ENCODE measurements at regions not wholly inside any gene's neighbourhood (a gene's known extent, or its start where the extent isn't known, plus 50 kb on each side); places are given as distances from the start of the nearest gene placed in this dataset.

DNA sequence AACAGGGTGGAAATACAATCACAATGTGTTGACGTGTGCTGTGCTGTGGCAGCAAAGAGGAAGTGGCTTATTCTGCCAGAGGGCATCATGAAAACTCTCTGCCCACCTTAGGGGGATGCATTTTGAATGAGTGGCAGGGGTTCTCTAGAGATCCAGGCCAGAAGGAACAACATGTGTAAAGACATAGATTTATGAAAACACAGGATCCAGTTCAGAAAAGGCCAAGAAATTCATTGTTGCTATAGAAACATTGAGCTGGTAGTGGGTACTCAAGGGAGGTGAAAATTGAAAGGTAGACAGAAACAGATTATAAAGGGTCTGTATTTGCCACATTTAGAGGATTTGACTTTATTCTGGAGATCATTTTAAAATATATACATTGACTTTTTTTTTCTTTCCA lies 417.7 kb downstream of the ENC1 start:
- CTCF ChIA-PET (ENCODE audit: partially characterized antibody): interaction anchor here (1.2 to 2.9 kb wide), 2 partner anchors 10 to 87 kb away, joined by 3 to 20 read pairs; no protein-coding TSS in a partner anchor

More for the DNA sequence above, 417.7 kb downstream of the ENC1 start:
- 91% methylated on average over 1 of the region's 1 CpG; no CpG with 5 or more reads in 1 of the 2 experiments for WGBS, 2 experiments (ENCODE audit: extremely low coverage in 1 of 2, insufficient coverage in 1 of 2, insufficient read length in 1 of 2, insufficient replicate concordance in 2 of 2, low coverage in 1 of 2, low lambda C conversion rate in 2 of 2, missing lambda C conversion rate in 1 of 2)
- peaks cover 16 to 18% of the 10 kb centered on the region in 2 experiments; a peak in 3 of 4 replicates for H3K9me3 ChIP-seq (ENCODE audit: insufficient read depth in 2 of 2, low read depth in 1 of 2, low read length in 1 of 2)
- H2AFZ ChIP-seq (ENCODE audit: low read length): no peak overlapping the region
- no peak for TF ChIP-seq CHD1 (IDR thresholded peaks at IDR 0.05; ENCODE audit: low read depth, low read length)
- TF ChIP-seq YY1 (IDR thresholded peaks at IDR 0.05; ENCODE audit: low read depth, low read length): no peak
- no peak for TF ChIP-seq TAF7 (optimal IDR thresholded peaks at IDR 0.05; ENCODE audit: borderline replicate concordance, low read depth, low read length)
- TF ChIP-seq POLR2A (IDR thresholded peaks at IDR 0.05; ENCODE audit: control extremely low read depth in 1 of 2, low read depth in 2 of 2, low read length in 2 of 2): no peak
- no peak for TF ChIP-seq EZH2 (IDR thresholded peaks at IDR 0.05; ENCODE audit: low read depth, low read length, severe bottlenecking)
- TF ChIP-seq EP300 (IDR thresholded peaks at IDR 0.05; ENCODE audit: borderline replicate concordance in 1 of 2, low read depth in 2 of 2, low read length in 2 of 2): no peak
- no peak for TF ChIP-seq RNF2 (IDR thresholded peaks at IDR 0.05; ENCODE audit: borderline replicate concordance, low read depth, low read length, missing control alignments, poor library complexity, severe bottlenecking)
- FAIRE-seq: no peak
- no peak overlapping the region for H3K9ac ChIP-seq (replicated peaks in 1 of 4; ENCODE audit: extremely low read depth in 1 of 4, low read depth in 3 of 4, low read length in 3 of 4)
- H3K4me1 ChIP-seq (replicated peaks in 1 of 4; ENCODE audit: control insufficient read depth in 3 of 4, insufficient read depth in 4 of 4, low read length in 3 of 4): no peaks in the 10 kb centered on the region
- DNase-seq (ENCODE audit: low read depth in 1 of 2, low spot score in 2 of 2): no peak
- no peaks in the 10 kb centered on the region for H3K79me2 ChIP-seq (ENCODE audit: control insufficient read depth in 1 of 2, insufficient read depth in 2 of 2, low read length in 2 of 2)
- H2BK20ac ChIP-seq (ENCODE audit: low read length): no peak overlapping the region
- H3K36me3 ChIP-seq (ENCODE audit: control insufficient read depth in 2 of 4, insufficient read depth in 4 of 4, low read length in 3 of 4): no peaks in the 10 kb centered on the region
- no peak overlapping the region for H2BK12ac ChIP-seq (ENCODE audit: low read depth, low read length)
- H3K23ac ChIP-seq (ENCODE audit: insufficient read length): no peak overlapping the region
- no peak overlapping the region for H3K4ac ChIP-seq (replicated peaks; ENCODE audit: insufficient read length, low read depth, low read length)
- POLR2A ChIA-PET (ENCODE audit: partially characterized antibody): no interaction called here
- H2BK5ac ChIP-seq (ENCODE audit: low read depth, low read length): no peak overlapping the region
- no peak overlapping the region for H2BK120ac ChIP-seq (replicated peaks; ENCODE audit: low read depth, low read length)
- H3K56ac ChIP-seq (replicated peaks; ENCODE audit: insufficient read length, low read depth, low read length): no peak overlapping the region
- peaks cover 4% of the 10 kb centered on the region; the same call in 1 of the 2 replicates for H3K23me2 ChIP-seq (ENCODE audit: low read depth, low read length)
- no peak overlapping the region for H4K8ac ChIP-seq (ENCODE audit: extremely low read depth, insufficient read depth, low read length)
- H4K91ac ChIP-seq (replicated peaks; ENCODE audit: insufficient read length, low read length): no peak overlapping the region
- H3K4me3 ChIP-seq (ENCODE audit: extremely low read depth in 1 of 4, insufficient read depth in 2 of 4, low read depth in 3 of 4, low read length in 4 of 4): no peak overlapping the region
- no peak overlapping the region for H4K5ac ChIP-seq (ENCODE audit: insufficient read length, low read depth, low read length)
- no peak overlapping the region for H3K4me2 ChIP-seq (ENCODE audit: insufficient read depth in 1 of 2, low read depth in 2 of 2, low read length in 2 of 2)
- H4K20me1 ChIP-seq (replicated peaks in 1 of 2; ENCODE audit: control insufficient read depth in 1 of 2, insufficient read depth in 2 of 2, low read length in 2 of 2): no peaks in the 10 kb centered on the region
- H3K27ac ChIP-seq (ENCODE audit: low read depth, low read length): no peak overlapping the region
- H2BK15ac ChIP-seq (ENCODE audit: low read length): no peak overlapping the region
- H3K18ac ChIP-seq (ENCODE audit: extremely low read depth, low read length): no peak overlapping the region
- H3K14ac ChIP-seq (ENCODE audit: insufficient read length): no peak overlapping the region
- H3K27me3 ChIP-seq (replicated peaks in 1 of 4; ENCODE audit: control insufficient read depth in 3 of 4, extremely low read depth in 1 of 4, insufficient read depth in 3 of 4, low read length in 3 of 4): no peaks in the 10 kb centered on the region
- H3K79me1 ChIP-seq (ENCODE audit: low read depth, low read length): no peaks in the 10 kb centered on the region
- no peak overlapping the region for H2AK5ac ChIP-seq (ENCODE audit: low read depth, low read length)
